ENCODE measurements at regions not wholly inside any gene's neighbourhood (a gene's known extent, or its start where the extent isn't known, plus 50 kb on each side); places are given as distances from the start of the nearest gene placed in this dataset.

DNA sequence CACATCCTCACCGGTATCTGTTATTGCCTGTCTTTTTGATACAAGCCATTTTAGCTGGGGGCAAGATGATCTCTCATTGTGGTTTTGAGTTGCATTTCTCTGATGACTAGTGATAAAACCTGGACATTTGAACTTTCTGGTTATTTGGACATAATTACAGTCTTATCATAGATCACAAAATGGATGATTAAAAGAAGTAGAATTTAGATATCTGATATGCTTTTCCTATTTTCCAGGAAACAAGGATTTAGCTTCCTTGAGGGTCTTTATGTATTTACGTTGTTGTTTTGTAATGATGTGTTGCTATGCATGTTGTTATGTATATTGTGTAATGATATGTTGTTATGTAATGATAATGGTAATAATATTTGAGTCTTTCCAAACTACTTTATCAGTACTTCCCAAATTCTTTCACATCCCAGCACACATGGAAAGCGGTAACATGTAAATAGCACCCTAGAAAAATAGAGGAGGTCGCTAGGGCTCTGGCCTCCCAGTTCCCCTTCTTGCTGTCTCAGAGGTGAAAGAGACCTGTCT, 53.8 kb downstream of the GJD2 start:
- H3K4me3 ChIP-seq (ENCODE audit: low read depth, low read length), result no peak overlapping the region
- H3K36me3 ChIP-seq (ENCODE audit: control insufficient read depth, insufficient read depth, low read length), result no peaks in the 10 kb centered on the region
- TF ChIP-seq, protein P1, sequence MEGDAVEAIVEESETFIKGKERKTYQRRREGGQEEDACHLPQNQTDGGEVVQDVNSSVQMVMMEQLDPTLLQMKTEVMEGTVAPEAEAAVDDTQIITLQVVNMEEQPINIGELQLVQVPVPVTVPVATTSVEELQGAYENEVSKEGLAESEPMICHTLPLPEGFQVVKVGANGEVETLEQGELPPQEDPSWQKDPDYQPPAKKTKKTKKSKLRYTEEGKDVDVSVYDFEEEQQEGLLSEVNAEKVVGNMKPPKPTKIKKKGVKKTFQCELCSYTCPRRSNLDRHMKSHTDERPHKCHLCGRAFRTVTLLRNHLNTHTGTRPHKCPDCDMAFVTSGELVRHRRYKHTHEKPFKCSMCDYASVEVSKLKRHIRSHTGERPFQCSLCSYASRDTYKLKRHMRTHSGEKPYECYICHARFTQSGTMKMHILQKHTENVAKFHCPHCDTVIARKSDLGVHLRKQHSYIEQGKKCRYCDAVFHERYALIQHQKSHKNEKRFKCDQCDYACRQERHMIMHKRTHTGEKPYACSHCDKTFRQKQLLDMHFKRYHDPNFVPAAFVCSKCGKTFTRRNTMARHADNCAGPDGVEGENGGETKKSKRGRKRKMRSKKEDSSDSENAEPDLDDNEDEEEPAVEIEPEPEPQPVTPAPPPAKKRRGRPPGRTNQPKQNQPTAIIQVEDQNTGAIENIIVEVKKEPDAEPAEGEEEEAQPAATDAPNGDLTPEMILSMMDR (IDR thresholded peaks at IDR 0.05; ENCODE audit: insufficient read depth, low read length, poor library complexity, severe bottlenecking), result no peak
- no peak for DNase-seq (ENCODE audit: low read depth)
- peaks cover 1% of the 10 kb centered on the region for H3K27me3 ChIP-seq (ENCODE audit: control insufficient read depth, insufficient read depth, low read length)

DNA sequence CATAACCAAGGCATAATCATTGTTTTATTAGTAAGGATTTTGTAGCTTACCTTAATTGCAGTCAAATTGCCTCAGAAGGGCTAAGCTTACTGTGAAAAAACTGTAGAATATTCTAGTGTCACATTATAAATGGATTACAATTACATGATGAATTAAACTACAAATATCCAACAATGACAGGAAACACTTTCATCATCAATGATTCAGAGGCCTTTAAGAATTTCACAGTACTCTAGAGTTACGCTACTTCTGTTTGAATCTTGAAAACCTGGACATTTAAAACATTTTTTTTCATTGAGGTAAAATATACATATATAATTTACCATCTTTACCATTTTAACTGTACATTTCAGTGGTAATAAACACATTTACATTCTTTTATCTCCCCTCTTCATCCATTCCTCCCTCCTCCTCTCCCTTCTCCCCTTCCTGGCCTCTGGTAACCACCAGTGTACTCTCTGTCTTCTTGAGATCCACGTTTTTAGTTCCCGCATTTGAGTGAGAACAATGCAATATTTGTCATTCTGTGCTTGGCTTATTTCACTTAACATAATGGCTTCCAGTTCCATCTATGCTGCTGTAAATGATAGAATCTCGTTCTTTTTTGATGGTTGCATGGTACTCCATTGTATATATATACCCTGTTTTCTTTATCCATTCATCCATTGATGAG, 54.7 kb downstream of the GJD2 start:
- no peak overlapping the region for H3K4me3 ChIP-seq (ENCODE audit: low read depth, low read length)
- no peaks in the 10 kb centered on the region for H3K36me3 ChIP-seq (ENCODE audit: control insufficient read depth, insufficient read depth, low read length)
- H3K27me3 ChIP-seq (ENCODE audit: control insufficient read depth, insufficient read depth, low read length), result no peaks in the 10 kb centered on the region
- DNase-seq (ENCODE audit: low read depth), result no peak
- TF ChIP-seq, protein P1 (IDR thresholded peaks at IDR 0.05; ENCODE audit: insufficient read depth, low read length, poor library complexity, severe bottlenecking), result no peak

DNA sequence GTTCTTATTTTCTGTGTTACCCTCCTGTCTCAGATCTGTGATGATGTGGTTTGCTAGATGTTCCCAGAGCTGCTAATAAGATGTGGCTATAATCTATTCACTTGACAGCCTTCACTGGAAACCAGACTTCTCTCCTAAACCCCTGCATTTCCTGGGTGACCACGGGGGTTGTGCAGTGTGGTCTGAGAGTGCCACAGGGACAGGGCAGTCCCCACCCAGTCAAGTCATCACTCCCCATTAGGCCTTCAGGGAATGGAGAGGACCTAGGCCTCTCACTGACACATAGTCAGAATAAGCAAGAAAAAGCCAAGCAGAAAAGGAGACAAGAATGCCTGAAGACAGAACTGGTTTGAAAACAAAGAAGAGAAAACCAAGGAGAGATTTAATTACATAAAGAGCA, 58.3 kb downstream of the GJD2 start:
- Histone ChIP-seq H3K4me3 (ENCODE audit: low read depth, low read length) (no peak overlapping the region), H3K36me3 (ENCODE audit: control insufficient read depth, insufficient read depth, low read length) (no peaks in the 10 kb centered on the region), H3K27me3 (ENCODE audit: control insufficient read depth, insufficient read depth, low read length) (no peaks in the 10 kb centered on the region)
- TF ChIP-seq, protein P1 (IDR thresholded peaks at IDR 0.05; ENCODE audit: insufficient read depth, low read length, poor library complexity, severe bottlenecking), result no peak
- no peak for DNase-seq (ENCODE audit: low read depth)

DNA sequence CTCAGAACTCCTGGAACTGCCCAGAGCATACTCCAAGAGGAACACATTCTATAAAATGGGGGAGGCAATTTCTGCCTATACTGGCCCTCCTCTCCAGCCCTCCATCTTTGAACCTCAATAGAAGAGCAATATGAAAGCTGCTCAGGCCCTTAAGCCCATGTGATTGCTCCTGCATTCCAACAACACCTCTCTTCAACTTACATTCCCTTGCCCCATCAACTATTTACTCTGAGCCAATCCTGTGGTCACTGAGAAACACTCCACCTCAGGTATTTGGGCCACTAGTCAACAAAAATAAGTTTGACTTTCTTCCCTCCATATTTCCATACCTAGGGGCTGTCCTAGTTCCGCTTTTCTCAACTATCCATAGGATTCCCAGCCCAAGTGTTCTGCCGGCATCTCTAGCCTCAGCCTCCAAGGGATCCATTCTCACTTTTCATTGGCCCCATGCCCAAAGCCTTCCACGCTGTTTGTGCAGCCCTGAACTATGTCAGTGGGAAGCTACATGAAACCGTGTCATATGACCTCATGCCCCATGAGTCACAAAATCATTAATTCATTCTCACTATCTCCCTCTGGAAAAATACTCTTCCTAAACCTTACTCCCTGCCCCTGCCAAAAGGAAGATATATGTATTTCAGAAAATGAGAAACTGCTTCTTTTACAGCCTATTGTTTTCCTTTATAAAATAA, 61.6 kb downstream of the GJD2 start:
- DNase-seq (ENCODE audit: low read depth), result no peak
- H3K36me3 ChIP-seq (ENCODE audit: control insufficient read depth, insufficient read depth, low read length), result no peaks in the 10 kb centered on the region
- no peak overlapping the region for H3K4me3 ChIP-seq (ENCODE audit: low read depth, low read length)
- no peaks in the 10 kb centered on the region for H3K27me3 ChIP-seq (ENCODE audit: control insufficient read depth, insufficient read depth, low read length)
- TF ChIP-seq, protein P1 (IDR thresholded peaks at IDR 0.05; ENCODE audit: insufficient read depth, low read length, poor library complexity, severe bottlenecking), result no peak

DNA sequence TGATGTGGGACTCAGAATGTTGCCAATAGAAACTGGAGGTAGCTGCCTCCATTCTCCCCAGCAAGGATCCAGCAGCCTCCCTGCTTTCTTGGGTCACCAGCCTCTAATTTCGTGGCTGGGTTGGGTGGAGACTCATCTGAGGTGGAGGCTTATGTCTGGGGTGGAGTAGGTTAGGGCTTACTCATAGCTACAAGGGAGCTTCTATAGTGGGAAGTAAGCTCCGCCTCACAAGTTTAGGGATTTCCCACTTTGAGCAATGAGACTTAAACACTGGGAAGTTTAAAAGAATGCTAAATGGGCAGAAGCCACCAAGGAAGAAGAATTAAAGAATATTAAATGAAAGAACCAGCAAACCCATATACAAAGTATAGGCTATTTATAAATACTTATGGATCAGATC, 63.8 kb downstream of the GJD2 start:
- no peaks in the 10 kb centered on the region for H3K27me3 ChIP-seq (ENCODE audit: control insufficient read depth, insufficient read depth, low read length)
- TF ChIP-seq, protein P1 (IDR thresholded peaks at IDR 0.05; ENCODE audit: insufficient read depth, low read length, poor library complexity, severe bottlenecking), result no peak
- no peak for DNase-seq (ENCODE audit: low read depth)
- H3K36me3 ChIP-seq (ENCODE audit: control insufficient read depth, insufficient read depth, low read length), result no peaks in the 10 kb centered on the region
- H3K4me3 ChIP-seq (ENCODE audit: low read depth, low read length), result no peak overlapping the region

Data from kidney epithelial cell (primary cell).